ENCODE measurements at regions not wholly inside any gene's neighbourhood (a gene's known extent, or its start where the extent isn't known, plus 50 kb on each side); places are given as distances from the start of the nearest gene placed in this dataset.

DNA sequence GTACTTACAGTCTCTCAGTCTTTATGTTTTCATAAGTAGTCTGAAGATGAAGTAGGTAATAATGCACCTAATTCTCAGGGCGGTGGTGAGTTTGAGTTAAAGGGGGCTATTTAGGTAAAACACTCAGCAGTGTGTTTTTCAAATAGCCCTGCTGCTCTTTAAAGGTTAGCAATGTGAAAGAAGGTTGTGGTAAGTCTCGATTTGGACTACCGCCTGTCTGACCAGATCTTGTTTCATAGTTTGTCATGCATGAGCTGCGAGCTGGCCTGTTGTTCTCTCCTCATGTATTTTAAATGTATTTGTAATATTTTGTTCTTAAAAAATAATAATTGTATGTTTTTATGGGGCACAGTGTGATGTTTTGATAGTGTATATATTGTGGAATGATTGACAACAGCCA is 340.2 kb downstream of the DHX35 start (continued):
- TF ChIP-seq, protein P1, sequence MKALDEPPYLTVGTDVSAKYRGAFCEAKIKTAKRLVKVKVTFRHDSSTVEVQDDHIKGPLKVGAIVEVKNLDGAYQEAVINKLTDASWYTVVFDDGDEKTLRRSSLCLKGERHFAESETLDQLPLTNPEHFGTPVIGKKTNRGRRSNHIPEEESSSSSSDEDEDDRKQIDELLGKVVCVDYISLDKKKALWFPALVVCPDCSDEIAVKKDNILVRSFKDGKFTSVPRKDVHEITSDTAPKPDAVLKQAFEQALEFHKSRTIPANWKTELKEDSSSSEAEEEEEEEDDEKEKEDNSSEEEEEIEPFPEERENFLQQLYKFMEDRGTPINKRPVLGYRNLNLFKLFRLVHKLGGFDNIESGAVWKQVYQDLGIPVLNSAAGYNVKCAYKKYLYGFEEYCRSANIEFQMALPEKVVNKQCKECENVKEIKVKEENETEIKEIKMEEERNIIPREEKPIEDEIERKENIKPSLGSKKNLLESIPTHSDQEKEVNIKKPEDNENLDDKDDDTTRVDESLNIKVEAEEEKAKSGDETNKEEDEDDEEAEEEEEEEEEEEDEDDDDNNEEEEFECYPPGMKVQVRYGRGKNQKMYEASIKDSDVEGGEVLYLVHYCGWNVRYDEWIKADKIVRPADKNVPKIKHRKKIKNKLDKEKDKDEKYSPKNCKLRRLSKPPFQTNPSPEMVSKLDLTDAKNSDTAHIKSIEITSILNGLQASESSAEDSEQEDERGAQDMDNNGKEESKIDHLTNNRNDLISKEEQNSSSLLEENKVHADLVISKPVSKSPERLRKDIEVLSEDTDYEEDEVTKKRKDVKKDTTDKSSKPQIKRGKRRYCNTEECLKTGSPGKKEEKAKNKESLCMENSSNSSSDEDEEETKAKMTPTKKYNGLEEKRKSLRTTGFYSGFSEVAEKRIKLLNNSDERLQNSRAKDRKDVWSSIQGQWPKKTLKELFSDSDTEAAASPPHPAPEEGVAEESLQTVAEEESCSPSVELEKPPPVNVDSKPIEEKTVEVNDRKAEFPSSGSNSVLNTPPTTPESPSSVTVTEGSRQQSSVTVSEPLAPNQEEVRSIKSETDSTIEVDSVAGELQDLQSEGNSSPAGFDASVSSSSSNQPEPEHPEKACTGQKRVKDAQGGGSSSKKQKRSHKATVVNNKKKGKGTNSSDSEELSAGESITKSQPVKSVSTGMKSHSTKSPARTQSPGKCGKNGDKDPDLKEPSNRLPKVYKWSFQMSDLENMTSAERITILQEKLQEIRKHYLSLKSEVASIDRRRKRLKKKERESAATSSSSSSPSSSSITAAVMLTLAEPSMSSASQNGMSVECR (CRISPR knock-in tag; IDR thresholded peaks at IDR 0.05; ENCODE audit: borderline replicate concordance) = no peak

DNA sequence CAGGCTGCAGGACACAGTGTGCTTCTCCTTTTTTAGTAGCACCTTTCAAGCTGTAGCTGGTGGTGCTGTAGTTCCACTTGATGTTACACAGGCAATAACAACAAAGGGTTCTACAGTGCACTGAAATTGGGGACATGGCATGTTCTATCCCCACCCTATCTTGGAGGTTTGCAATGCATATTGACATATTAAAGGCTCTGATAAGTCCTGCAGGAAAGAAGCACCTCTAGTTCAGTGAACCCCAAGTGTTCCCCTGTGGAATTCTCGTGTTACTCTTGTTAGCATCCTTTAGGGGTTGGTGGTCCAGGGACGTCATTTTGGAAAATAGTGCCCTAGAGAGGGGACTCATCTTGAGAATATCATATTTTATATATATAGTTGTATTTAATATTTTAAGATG is 337.6 kb downstream of the DHX35 start:
- ChIA-PET CTCF (interaction anchor here (2.0 kb wide), 1 partner anchor 11 kb away, joined by 5 read pairs; no protein-coding TSS in a partner anchor), POLR2A (no interaction called here)
- peaks cover 16% of the 10 kb centered on the region for H3K4me1 Mint-ChIP-seq
- no peak overlapping the region for H3K27ac Mint-ChIP-seq
- no peak overlapping the region for H3K4me3 Mint-ChIP-seq
- no peak for ATAC-seq
- no peaks in the 10 kb centered on the region for H3K27me3 Mint-ChIP-seq (ENCODE audit: low read depth)
- H3K9me3 Mint-ChIP-seq = no peaks in the 10 kb centered on the region
- DNase-seq (ENCODE audit: low spot score) = no peak
- no peaks in the 10 kb centered on the region for H3K36me3 Mint-ChIP-seq
- TF ChIP-seq, protein P2, sequence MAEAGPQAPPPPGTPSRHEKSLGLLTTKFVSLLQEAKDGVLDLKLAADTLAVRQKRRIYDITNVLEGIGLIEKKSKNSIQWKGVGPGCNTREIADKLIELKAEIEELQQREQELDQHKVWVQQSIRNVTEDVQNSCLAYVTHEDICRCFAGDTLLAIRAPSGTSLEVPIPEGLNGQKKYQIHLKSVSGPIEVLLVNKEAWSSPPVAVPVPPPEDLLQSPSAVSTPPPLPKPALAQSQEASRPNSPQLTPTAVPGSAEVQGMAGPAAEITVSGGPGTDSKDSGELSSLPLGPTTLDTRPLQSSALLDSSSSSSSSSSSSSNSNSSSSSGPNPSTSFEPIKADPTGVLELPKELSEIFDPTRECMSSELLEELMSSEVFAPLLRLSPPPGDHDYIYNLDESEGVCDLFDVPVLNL (CRISPR knock-in tag; IDR thresholded peaks at IDR 0.05; ENCODE audit: borderline replicate concordance, low read depth) = no peak
- TF ChIP-seq GABPB1 (CRISPR knock-in tag; IDR thresholded peaks at IDR 0.05) (no peak), RELA (CRISPR knock-in tag; IDR thresholded peaks at IDR 0.05; ENCODE audit: borderline replicate concordance) (no peak), CREB1 (CRISPR knock-in tag; IDR thresholded peaks at IDR 0.05) (no peak), FOXK1 (CRISPR knock-in tag; IDR thresholded peaks at IDR 0.05) (no peak), ZNF423 (CRISPR knock-in tag; IDR thresholded peaks at IDR 0.05) (no peak), NFYB (CRISPR knock-in tag; conservative IDR thresholded peaks at IDR 0.05; ENCODE audit: low read depth) (no peak), KAT7 (CRISPR knock-in tag; IDR thresholded peaks at IDR 0.05; ENCODE audit: borderline replicate concordance) (no peak), FOXP1 (CRISPR knock-in tag; IDR thresholded peaks at IDR 0.05; ENCODE audit: borderline replicate concordance) (no peak), ZNF317 (CRISPR knock-in tag; IDR thresholded peaks at IDR 0.05; ENCODE audit: borderline replicate concordance, low read depth) (no peak), SOX15 (CRISPR knock-in tag; IDR thresholded peaks at IDR 0.05) (no peak), ELF4 (CRISPR knock-in tag; IDR thresholded peaks at IDR 0.05; ENCODE audit: low read depth) (no peak), SP1 (CRISPR knock-in tag; conservative IDR thresholded peaks at IDR 0.05) (no peak), ATF1 (CRISPR knock-in tag; IDR thresholded peaks at IDR 0.05) (no peak), TEAD4 (CRISPR knock-in tag; IDR thresholded peaks at IDR 0.05) (no peak)
- TF ChIP-seq, protein P3, sequence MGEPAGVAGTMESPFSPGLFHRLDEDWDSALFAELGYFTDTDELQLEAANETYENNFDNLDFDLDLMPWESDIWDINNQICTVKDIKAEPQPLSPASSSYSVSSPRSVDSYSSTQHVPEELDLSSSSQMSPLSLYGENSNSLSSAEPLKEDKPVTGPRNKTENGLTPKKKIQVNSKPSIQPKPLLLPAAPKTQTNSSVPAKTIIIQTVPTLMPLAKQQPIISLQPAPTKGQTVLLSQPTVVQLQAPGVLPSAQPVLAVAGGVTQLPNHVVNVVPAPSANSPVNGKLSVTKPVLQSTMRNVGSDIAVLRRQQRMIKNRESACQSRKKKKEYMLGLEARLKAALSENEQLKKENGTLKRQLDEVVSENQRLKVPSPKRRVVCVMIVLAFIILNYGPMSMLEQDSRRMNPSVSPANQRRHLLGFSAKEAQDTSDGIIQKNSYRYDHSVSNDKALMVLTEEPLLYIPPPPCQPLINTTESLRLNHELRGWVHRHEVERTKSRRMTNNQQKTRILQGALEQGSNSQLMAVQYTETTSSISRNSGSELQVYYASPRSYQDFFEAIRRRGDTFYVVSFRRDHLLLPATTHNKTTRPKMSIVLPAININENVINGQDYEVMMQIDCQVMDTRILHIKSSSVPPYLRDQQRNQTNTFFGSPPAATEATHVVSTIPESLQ (CRISPR knock-in tag; IDR thresholded peaks at IDR 0.05) = no peak
- TF ChIP-seq, protein P4, sequence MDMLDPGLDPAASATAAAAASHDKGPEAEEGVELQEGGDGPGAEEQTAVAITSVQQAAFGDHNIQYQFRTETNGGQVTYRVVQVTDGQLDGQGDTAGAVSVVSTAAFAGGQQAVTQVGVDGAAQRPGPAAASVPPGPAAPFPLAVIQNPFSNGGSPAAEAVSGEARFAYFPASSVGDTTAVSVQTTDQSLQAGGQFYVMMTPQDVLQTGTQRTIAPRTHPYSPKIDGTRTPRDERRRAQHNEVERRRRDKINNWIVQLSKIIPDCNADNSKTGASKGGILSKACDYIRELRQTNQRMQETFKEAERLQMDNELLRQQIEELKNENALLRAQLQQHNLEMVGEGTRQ (CRISPR knock-in tag; IDR thresholded peaks at IDR 0.05) = no peak
- TF ChIP-seq, protein P5, sequence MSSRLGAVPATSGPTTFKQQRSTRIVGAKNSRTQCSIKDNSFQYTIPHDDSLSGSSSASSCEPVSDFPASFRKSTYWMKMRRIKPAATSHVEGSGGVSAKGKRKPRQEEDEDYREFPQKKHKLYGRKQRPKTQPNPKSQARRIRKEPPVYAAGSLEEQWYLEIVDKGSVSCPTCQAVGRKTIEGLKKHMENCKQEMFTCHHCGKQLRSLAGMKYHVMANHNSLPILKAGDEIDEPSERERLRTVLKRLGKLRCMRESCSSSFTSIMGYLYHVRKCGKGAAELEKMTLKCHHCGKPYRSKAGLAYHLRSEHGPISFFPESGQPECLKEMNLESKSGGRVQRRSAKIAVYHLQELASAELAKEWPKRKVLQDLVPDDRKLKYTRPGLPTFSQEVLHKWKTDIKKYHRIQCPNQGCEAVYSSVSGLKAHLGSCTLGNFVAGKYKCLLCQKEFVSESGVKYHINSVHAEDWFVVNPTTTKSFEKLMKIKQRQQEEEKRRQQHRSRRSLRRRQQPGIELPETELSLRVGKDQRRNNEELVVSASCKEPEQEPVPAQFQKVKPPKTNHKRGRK (CRISPR knock-in tag; IDR thresholded peaks at IDR 0.05; ENCODE audit: borderline replicate concordance) = no peak
- TF ChIP-seq, protein P6, sequence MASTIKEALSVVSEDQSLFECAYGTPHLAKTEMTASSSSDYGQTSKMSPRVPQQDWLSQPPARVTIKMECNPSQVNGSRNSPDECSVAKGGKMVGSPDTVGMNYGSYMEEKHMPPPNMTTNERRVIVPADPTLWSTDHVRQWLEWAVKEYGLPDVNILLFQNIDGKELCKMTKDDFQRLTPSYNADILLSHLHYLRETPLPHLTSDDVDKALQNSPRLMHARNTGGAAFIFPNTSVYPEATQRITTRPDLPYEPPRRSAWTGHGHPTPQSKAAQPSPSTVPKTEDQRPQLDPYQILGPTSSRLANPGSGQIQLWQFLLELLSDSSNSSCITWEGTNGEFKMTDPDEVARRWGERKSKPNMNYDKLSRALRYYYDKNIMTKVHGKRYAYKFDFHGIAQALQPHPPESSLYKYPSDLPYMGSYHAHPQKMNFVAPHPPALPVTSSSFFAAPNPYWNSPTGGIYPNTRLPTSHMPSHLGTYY (CRISPR knock-in tag; IDR thresholded peaks at IDR 0.05) = no peak
- TF ChIP-seq, protein P7, sequence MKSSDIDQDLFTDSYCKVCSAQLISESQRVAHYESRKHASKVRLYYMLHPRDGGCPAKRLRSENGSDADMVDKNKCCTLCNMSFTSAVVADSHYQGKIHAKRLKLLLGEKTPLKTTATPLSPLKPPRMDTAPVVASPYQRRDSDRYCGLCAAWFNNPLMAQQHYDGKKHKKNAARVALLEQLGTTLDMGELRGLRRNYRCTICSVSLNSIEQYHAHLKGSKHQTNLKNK (CRISPR knock-in tag; IDR thresholded peaks at IDR 0.05) = no peak

Data from WTC11 (cell line).